ENCODE measurements at regions not wholly inside any gene's neighbourhood (a gene's known extent, or its start where the extent isn't known, plus 50 kb on each side); places are given as distances from the start of the nearest gene placed in this dataset.

- TF ChIP-seq EP300 (IDR thresholded peaks at IDR 0.05; ENCODE audit: borderline replicate concordance) (no peak), MAX (IDR thresholded peaks at IDR 0.05) (no peak), REST (IDR thresholded peaks at IDR 0.05; ENCODE audit: low read depth) (no peak), CEBPB (IDR thresholded peaks at IDR 0.05) (no peak), EGR1 (IDR thresholded peaks at IDR 0.05) (no peak), RAD21 (IDR thresholded peaks at IDR 0.05; ENCODE audit: low read depth) (no peak), TAF1 (IDR thresholded peaks at IDR 0.05; ENCODE audit: low read depth) (no peak), USF1 (IDR thresholded peaks at IDR 0.05) (no peak), TCF12 (IDR thresholded peaks at IDR 0.05; ENCODE audit: low read depth) (no peak), YY1 (IDR thresholded peaks at IDR 0.05; ENCODE audit: low read depth) (no peak), CREB1 (IDR thresholded peaks at IDR 0.05; ENCODE audit: low read depth) (no peak)
Measured at GRCh38 chr13:21235174-21235573, 58.7 kb downstream of the MRPL57 start.

Measured in Ishikawa (cell line).